ENCODE measurements at regions not wholly inside any gene's neighbourhood (a gene's known extent, or its start where the extent isn't known, plus 50 kb on each side); places are given as distances from the start of the nearest gene placed in this dataset.

DNA sequence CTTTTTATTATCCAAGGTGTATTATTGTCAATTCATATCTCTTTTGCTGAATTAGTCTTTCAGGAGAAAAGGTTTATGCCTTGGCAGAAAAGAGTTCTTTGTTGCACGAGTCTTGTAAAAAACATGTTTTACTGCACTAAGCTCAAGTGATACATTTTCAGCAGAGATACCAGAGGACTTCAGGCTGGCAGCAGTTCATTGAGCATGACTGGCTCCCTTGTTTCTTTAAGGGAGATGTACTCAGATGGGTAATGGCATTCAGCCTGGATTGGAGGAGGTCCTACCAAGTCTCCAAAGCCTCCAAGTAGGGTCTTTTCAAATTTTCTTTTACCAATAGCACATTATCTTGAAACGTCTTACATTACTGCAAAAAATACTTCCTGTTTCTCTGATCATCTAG is 400.1 kb downstream of the NSUN3 start:
- TF ChIP-seq, protein P1, sequence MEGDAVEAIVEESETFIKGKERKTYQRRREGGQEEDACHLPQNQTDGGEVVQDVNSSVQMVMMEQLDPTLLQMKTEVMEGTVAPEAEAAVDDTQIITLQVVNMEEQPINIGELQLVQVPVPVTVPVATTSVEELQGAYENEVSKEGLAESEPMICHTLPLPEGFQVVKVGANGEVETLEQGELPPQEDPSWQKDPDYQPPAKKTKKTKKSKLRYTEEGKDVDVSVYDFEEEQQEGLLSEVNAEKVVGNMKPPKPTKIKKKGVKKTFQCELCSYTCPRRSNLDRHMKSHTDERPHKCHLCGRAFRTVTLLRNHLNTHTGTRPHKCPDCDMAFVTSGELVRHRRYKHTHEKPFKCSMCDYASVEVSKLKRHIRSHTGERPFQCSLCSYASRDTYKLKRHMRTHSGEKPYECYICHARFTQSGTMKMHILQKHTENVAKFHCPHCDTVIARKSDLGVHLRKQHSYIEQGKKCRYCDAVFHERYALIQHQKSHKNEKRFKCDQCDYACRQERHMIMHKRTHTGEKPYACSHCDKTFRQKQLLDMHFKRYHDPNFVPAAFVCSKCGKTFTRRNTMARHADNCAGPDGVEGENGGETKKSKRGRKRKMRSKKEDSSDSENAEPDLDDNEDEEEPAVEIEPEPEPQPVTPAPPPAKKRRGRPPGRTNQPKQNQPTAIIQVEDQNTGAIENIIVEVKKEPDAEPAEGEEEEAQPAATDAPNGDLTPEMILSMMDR (IDR thresholded peaks at IDR 0.05; ENCODE audit: insufficient read depth, low read length, poor library complexity, severe bottlenecking) = no peak
- DNase-seq (ENCODE audit: extremely low read depth, insufficient read length) = no peak

DNA sequence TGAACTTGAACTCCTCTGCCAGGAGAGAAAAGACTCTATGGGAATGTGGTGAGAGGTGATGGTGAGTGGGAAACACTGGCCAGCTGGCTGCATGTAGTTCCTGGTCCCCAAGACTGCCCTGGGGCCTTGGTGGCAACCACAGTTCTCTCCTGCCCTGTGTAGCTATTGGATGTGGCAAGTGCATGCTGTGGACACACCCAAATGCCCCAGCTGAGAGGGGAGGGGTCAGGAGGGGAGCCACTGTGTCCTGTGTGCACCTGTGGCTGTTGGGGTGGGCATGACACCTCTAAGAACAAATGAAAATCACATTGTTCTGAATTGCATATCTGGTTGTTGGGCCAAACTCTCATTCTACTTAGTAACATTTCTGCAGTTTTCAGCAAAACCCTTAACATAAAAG is 409.6 kb downstream of the NSUN3 start:
- no peak for DNase-seq (ENCODE audit: extremely low read depth, insufficient read length)
- H3K4me3 ChIP-seq (replicated peaks; ENCODE audit: low read depth, low read length) = no peak overlapping the region
- H3K27me3 ChIP-seq (replicated peaks; ENCODE audit: control insufficient read depth, insufficient read depth, low read length) = no peaks in the 10 kb centered on the region
- H3K36me3 ChIP-seq (ENCODE audit: control insufficient read depth, insufficient read depth, low read length) = no peaks in the 10 kb centered on the region
- TF ChIP-seq, protein P1 (IDR thresholded peaks at IDR 0.05; ENCODE audit: insufficient read depth, low read length, poor library complexity, severe bottlenecking) = no peak

More for the DNA sequence above, 400.1 kb downstream of the NSUN3 start:
- H3K36me3 ChIP-seq (ENCODE audit: control insufficient read depth, insufficient read depth, low read length) = no peaks in the 10 kb centered on the region
- no peaks in the 10 kb centered on the region for H3K27me3 ChIP-seq (replicated peaks; ENCODE audit: control insufficient read depth, insufficient read depth, low read length)
- H3K4me3 ChIP-seq (replicated peaks; ENCODE audit: low read depth, low read length) = no peak overlapping the region

DNA sequence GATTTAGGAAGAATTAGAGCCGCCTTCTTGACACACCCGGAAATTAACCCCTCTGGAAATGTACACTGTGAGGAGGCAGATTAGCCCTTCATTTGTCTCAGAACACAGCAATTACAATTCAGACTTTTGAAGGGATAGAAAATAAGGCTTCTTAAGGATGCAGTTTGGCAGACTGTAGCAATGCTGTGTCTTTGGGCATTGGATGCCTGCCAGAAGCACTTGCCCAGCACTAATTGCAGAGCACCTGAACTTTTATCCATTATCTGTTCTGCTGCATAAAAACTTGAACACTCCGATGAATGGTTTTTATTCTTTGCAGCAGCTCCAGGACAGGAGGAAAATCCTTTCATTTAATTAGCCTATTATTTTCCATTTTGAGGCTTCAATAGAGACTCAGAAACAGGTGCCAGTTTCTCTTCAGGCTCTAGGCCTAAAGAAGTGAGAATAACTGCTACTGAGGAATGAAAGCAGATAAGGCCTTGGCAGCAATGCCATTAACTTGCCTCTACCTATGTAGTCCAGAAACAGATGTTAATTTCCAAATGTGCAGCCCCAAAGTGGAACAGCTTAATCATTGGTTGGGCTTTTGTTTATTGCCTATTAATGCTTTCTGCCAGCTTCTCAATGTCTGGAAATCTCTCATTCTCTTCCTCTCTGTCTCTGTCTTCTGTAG is 418.5 kb downstream of the NSUN3 start:
- H3K4me3 ChIP-seq (replicated peaks; ENCODE audit: low read depth, low read length) = no peak overlapping the region
- H3K27me3 ChIP-seq (replicated peaks; ENCODE audit: control insufficient read depth, insufficient read depth, low read length) = no peaks in the 10 kb centered on the region
- TF ChIP-seq, protein P1 (IDR thresholded peaks at IDR 0.05; ENCODE audit: insufficient read depth, low read length, poor library complexity, severe bottlenecking) = no peak
- H3K36me3 ChIP-seq (ENCODE audit: control insufficient read depth, insufficient read depth, low read length) = no peaks in the 10 kb centered on the region
- DNase-seq (ENCODE audit: extremely low read depth, insufficient read length) = no peak

DNA sequence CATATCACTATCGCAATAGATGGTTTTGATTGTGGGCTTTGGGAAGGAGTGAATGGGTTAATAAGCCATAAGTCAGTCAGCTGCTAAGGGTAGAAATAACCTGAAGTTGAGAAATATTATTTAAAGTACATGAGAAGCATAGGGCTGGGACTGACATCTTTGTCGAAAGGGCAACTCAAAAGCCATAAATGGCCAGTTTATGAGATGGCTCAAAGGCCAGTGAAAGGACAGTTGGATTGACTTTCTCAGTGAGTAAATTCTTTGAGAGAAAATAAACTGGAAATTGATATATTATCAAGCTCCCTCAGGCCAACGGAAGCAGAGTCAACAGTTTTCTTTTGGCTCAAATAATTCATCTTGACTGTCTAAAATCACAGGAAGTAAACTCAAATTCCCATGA is 419.8 kb downstream of the NSUN3 start:
- TF ChIP-seq, protein P1 (IDR thresholded peaks at IDR 0.05; ENCODE audit: insufficient read depth, low read length, poor library complexity, severe bottlenecking) = no peak
- DNase-seq (ENCODE audit: extremely low read depth, insufficient read length) = no peak
- no peaks in the 10 kb centered on the region for H3K36me3 ChIP-seq (ENCODE audit: control insufficient read depth, insufficient read depth, low read length)
- no peaks in the 10 kb centered on the region for H3K27me3 ChIP-seq (replicated peaks; ENCODE audit: control insufficient read depth, insufficient read depth, low read length)
- no peak overlapping the region for H3K4me3 ChIP-seq (replicated peaks; ENCODE audit: low read depth, low read length)

DNA sequence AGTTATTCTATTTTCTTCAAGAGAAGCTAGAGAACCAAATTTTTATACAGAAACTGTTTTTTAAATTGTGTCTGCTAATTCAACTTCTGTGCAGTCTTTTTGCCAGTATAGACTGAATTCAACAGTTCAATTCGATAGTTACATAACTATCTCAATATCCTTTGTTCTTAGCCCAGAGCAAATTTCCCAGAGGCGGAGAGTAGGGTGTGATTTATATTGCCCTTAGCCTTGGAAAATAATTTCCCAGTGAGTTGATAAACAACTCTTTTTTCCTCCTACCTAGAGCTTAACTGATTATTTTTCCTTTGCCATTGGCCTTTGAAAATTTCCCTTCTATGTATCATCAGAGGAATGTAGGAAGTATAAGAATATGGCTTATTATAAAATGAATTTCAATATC is 420.5 kb downstream of the NSUN3 start:
- TF ChIP-seq, protein P1 (IDR thresholded peaks at IDR 0.05; ENCODE audit: insufficient read depth, low read length, poor library complexity, severe bottlenecking) = no peak
- no peak overlapping the region for H3K4me3 ChIP-seq (replicated peaks; ENCODE audit: low read depth, low read length)
- no peaks in the 10 kb centered on the region for H3K36me3 ChIP-seq (ENCODE audit: control insufficient read depth, insufficient read depth, low read length)
- DNase-seq (ENCODE audit: extremely low read depth, insufficient read length) = no peak
- H3K27me3 ChIP-seq (replicated peaks; ENCODE audit: control insufficient read depth, insufficient read depth, low read length) = no peaks in the 10 kb centered on the region

DNA sequence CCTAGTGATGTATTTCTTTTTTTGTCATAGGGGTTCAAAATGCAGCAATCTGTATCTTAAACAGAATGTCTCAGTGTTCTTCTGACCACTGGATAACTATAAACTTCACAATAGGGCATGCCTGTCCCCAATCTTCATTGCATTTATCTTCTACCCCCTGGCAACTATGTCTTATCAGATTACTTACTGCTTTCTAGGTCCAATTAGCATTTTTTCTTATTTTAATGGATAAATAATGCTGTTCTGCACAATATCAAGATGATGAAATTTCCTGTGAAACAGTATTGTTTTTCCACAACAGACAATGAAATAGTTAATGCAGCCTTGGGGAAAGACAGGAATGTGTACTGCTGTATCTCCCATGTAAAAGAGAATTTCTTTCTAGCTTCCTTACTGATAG is 432.1 kb downstream of the NSUN3 start:
- TF ChIP-seq, protein P1 (IDR thresholded peaks at IDR 0.05; ENCODE audit: insufficient read depth, low read length, poor library complexity, severe bottlenecking) = no peak
- Histone ChIP-seq H3K36me3 (ENCODE audit: control insufficient read depth, insufficient read depth, low read length) (no peaks in the 10 kb centered on the region), H3K27me3 (replicated peaks; ENCODE audit: control insufficient read depth, insufficient read depth, low read length) (no peaks in the 10 kb centered on the region), H3K4me3 (replicated peaks; ENCODE audit: low read depth, low read length) (no peak overlapping the region)
- DNase-seq (ENCODE audit: extremely low read depth, insufficient read length) = no peak
